Stimulated activated CD8-positive, alpha-beta memory T cell treated with anti-CD3 and anti-CD28 coated beads, Interleukin-7, amount 100 ng/mL, for 1 hour (primary cell): ENCODE measurements at regions not wholly inside any gene's neighbourhood (a gene's known extent, or its start where the extent isn't known, plus 50 kb on each side); places are given as distances from the start of the nearest gene placed in this dataset.

Experiments
- DNase-seq, 2 donors: peaks; one replicate each; pipeline ENCODE4 v3.0.0-alpha.2; 2020; ENCODE audit warnings: low read depth in 2 of 2

- DNase-seq, result no peak
These were observed 56.6 kb upstream of the PRDM11 start for GRCh38 chr11:45089676-45090499.

- DNase-seq, result no peak
These were observed 55.8 kb upstream of the PRDM11 start for GRCh38 chr11:45090607-45091006.

- DNase-seq, result no peak
These were observed 54.7 kb upstream of the PRDM11 start for GRCh38 chr11:45091563-45092403.

GRCh38 chr11:45092404-45092785, 54.0 kb upstream of the PRDM11 start:
- DNase-seq, result no peak

GRCh38 chr11:45092901-45093760, 53.3 kb upstream of the PRDM11 start:
- DNase-seq, result no peak

- DNase-seq, result no peak
These were observed 52.5 kb upstream of the PRDM11 start for GRCh38 chr11:45093761-45094455.

GRCh38 chr11:45094958-45095690, 51.3 kb upstream of the PRDM11 start:
- DNase-seq, result no peak

GRCh38 chr11:45095691-45096010, 50.8 kb upstream of the PRDM11 start:
- DNase-seq, result no peak

- no peak for DNase-seq
These were observed 49.8 kb upstream of the PRDM11 start for GRCh38 chr11:45096636-45097035.
